ENCODE measurements at regions not wholly inside any gene's neighbourhood (a gene's known extent, or its start where the extent isn't known, plus 50 kb on each side); places are given as distances from the start of the nearest gene placed in this dataset.
"Not testable (repeated sequence)": the region's sequence is repeated elsewhere in the genome, so short reads cannot be mapped to it uniquely, and the experiment has no call there.

- peak; percentile 77 for DNase-seq (ENCODE audit: low read depth)
Observed at GRCh38 chr3:177777699-177778098, 580.4 kb upstream of the TBL1XR1 start.

- no peak for DNase-seq (ENCODE audit: low read depth)
Observed at GRCh38 chr3:177778633-177779032, 581.4 kb upstream of the TBL1XR1 start.

- DNase-seq (ENCODE audit: low read depth), result no peak
Observed at GRCh38 chr3:177781686-177782161, 584.4 kb upstream of the TBL1XR1 start.

GRCh38 chr3:177783338-177783737 is 586.1 kb upstream of the TBL1XR1 start:
- DNase-seq (ENCODE audit: low read depth), result no peak

GRCh38 chr3:177783767-177784166 is 586.5 kb upstream of the TBL1XR1 start:
- DNase-seq (ENCODE audit: low read depth), result no peak

GRCh38 chr3:177787279-177788041 is 590.2 kb upstream of the TBL1XR1 start:
- no peak for DNase-seq (ENCODE audit: low read depth)

- DNase-seq (ENCODE audit: low read depth), result no peak
Observed at GRCh38 chr3:177789500-177789899, 592.2 kb upstream of the TBL1XR1 start.

- DNase-seq (ENCODE audit: low read depth), result no peak
Observed at GRCh38 chr3:177792311-177793030, 595.2 kb upstream of the TBL1XR1 start.

- DNase-seq (ENCODE audit: low read depth), result no peak
Observed at GRCh38 chr3:177793451-177793850, 596.2 kb upstream of the TBL1XR1 start.

- DNase-seq (ENCODE audit: low read depth), result no peak
Observed at GRCh38 chr3:177795216-177795615, 597.9 kb upstream of the TBL1XR1 start.

- no peak for DNase-seq (ENCODE audit: low read depth)
Observed at GRCh38 chr3:177795859-177796258, 598.6 kb upstream of the TBL1XR1 start.

GRCh38 chr3:177800147-177800546 is 602.9 kb upstream of the TBL1XR1 start:
- not testable (repeated sequence) for DNase-seq (ENCODE audit: low read depth)

GRCh38 chr3:177800561-177800960 is 603.3 kb upstream of the TBL1XR1 start:
- DNase-seq (ENCODE audit: low read depth), result peak; percentile 22

- DNase-seq (ENCODE audit: low read depth), result peak; percentile 59
Observed at GRCh38 chr3:177802151-177802900, 605.0 kb upstream of the TBL1XR1 start.

- DNase-seq (ENCODE audit: low read depth), result no peak
Observed at GRCh38 chr3:177803500-177803899, 606.2 kb upstream of the TBL1XR1 start.

GRCh38 chr3:177804032-177804431 is 606.8 kb upstream of the TBL1XR1 start:
- no peak for DNase-seq (ENCODE audit: low read depth)

GRCh38 chr3:177804646-177805045 is 607.4 kb upstream of the TBL1XR1 start:
- no peak for DNase-seq (ENCODE audit: low read depth)

GRCh38 chr3:177807150-177807875 is 610.0 kb upstream of the TBL1XR1 start:
- DNase-seq (ENCODE audit: low read depth), result no peak

- not testable (repeated sequence) for DNase-seq (ENCODE audit: low read depth)
Observed at GRCh38 chr3:177808928-177809478, 611.7 kb upstream of the TBL1XR1 start.

GRCh38 chr3:177810162-177810623 is 612.9 kb upstream of the TBL1XR1 start:
- no peak for DNase-seq (ENCODE audit: low read depth)

- no peak for DNase-seq (ENCODE audit: low read depth)
Observed at GRCh38 chr3:177811112-177811511, 613.8 kb upstream of the TBL1XR1 start.

All from Daoy (cell line).